KG1 (cell line): ENCODE measurements at regions not wholly inside any gene's neighbourhood (a gene's known extent, or its start where the extent isn't known, plus 50 kb on each side); places are given as distances from the start of the nearest gene placed in this dataset.
"Not testable (repeated sequence)": the region's sequence is repeated elsewhere in the genome, so short reads cannot be mapped to it uniquely, and the experiment has no call there.

ENCODE experiments used
- DNase-seq: peaks from one replicate; lab custom pipeline; 2025; lab: John Stamatoyannopoulos, UW

DNA sequence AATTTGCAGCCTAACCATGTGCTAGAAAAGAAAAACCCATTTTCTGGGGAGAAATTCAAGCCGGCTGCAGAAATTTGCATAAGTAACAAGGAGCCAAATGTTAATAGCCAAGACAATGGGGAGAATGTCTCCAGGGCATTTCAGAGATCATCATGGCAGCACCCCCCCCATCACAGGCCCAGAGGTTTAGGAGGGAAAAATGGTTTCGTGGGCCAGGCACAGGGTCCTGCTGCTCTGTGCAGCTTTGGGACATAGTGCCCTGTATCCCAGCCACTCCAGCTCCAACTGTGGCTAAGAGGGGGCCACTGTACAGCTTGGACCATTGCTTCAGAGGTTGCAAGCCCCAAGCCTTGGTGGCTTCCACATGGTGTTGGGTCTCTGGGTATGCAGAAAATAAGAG is 620.0 kb downstream of the PSAT1 start:
- not testable (repeated sequence) for DNase-seq

DNA sequence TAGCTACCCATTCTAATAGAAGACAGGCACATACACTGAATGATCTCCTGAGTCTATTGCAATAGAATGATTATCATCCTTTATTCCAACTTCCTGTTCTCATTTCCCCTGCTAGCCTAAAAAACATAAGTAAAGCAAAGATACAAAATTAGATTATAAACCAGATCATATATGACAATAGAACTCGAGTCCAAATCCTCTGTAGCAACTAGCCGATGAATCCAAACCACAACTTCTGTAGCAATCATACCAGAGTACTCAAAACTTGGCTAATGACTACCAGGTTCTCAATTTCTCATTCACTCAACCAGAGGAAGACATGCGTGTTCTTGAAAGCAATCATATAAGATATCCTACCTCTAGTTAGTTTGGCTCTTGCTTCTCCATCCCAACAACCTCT is 622.1 kb downstream of the PSAT1 start:
- DNase-seq: no peak

DNA sequence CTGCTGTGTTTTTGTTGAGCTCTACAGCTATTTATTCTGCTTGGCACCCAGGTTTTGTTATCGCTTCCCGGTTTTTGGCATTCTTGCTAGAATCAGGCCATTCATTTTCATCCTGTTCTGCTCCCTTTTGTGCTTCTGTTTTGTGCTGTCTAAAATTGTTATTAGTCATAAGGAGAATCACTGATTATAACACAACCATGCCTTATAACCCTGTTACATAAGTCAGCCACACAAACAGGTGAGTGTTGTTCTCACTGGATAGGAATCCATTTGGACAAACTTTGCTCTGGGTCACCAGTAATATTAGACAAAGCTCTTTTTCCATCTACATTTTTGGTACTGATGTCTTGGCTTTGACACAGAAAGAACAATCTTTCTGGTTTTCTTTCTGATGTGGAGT is 622.8 kb downstream of the PSAT1 start:
- no peak for DNase-seq

DNA sequence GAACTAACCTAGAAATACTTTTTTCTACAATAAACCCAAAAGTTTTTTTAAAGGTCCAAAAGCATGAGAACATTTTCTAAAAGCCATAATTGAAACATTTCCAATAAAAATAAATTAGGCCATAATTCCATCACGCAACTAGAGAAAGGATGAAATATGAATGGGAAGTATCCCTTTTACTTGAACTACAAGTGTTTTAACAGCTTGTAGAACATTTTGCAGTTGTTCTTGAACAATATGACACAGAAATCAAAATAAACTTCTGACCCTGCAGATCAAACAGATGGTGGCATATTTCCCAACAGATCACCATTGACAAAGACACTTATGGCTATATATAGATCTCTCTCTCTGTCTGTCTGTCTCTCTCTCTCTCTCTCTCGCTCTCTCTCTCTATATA is 624.4 kb downstream of the PSAT1 start:
- DNase-seq: no peak

DNA sequence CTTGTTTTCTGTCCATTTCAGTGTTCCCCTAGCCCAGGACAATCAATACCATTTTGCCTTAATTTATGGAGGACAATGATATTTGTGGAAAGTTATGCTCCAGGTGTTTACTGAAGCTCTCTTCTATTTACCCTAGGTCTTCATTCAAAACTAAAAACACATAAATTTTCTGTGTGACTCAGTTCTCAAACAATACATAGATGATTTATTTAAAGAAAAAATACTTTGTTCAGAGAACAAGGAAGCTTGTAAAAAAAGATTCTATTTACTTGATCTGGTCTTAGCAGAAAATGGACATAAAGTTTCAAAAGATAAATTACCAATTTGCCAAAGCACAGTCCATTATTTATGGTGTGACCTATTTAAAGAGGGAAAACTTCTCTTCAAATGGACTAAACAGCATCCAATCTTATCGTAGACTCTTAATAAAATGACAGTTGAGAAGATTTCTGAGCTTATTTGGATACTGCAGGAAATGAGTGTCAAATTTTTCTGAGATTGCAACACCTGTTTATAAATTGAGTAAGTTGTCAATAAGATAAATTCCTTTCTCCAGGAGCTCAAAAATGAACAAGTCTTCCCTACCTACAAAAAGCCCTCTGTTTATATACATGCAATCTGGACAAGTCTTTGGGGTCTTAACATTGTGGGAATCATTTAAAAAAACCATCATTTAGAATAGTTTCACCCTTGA is 627.2 kb downstream of the PSAT1 start:
- DNase-seq: no peak

DNA sequence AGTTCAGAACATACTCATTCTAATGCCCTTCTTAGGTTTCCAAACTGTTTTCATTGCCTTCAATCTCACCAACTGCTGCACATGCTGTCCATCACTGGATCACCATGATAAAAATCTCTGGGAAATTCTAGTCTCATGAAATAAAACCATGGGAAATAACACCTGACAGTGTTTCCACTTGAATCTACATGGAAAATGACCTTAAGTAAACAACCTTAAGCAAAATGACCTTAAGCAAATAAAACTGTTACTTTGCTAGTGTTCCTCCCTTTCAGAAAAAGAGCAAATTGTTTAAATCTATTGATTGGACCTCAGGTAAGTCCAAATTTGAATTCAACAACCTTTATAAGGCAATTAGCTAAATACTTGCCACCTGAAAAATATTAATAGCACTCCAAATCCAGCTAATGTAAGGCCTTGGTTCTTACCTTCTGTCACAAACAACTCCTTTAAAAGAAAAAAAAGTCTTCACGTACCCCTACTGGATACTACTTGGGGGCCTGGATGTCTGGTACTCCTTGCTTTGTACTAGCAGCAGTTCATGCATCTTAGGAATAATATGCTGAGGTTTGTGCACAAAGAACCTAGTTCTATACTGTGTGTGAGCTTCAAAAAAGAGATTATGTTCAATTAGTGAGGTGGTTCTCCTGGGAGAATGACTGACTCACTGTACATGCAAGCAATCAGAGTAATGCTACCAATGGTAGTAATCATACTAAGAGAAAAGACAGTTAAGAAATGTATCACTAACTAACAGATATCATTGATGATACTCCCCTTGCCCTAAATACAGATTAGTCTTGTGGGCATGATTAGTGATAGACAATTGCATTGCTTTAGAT is 630.4 kb downstream of the PSAT1 start:
- no peak for DNase-seq

DNA sequence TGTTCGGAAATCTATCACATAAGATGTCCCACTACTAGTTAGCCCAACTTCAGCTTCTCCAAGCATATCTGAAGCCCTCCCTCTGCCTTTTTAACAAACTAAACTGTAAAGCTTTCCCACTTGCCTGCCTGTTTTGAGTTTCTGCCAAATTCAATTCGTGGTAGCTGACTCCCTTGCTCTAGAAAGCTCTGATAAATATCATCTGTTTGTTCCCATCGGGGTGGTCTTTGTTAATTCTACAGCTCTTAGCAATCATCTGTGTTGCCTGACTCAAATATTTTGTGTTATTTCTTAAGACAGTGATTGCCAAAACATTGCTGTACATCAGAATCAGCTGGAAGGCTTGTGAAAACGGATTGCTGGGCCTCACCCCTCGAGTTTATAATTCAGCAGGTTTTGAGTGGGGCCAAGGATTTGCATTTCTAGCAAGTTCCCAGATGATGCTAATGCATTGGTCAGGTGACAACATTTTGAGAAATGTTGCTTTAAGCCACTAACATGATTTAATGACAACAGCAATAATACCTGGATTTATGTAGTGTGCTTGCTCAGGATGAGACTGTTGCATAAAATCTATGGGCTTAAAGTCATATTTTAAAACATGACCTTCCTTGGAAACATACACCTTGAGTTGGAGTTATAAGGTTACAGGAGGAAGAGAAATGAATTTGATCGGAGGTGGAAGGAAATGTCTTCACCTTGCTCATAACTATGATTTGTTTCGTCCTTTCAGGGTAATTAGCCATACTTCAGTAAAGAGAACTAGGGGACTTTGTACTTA is 631.9 kb downstream of the PSAT1 start:
- DNase-seq: no peak

DNA sequence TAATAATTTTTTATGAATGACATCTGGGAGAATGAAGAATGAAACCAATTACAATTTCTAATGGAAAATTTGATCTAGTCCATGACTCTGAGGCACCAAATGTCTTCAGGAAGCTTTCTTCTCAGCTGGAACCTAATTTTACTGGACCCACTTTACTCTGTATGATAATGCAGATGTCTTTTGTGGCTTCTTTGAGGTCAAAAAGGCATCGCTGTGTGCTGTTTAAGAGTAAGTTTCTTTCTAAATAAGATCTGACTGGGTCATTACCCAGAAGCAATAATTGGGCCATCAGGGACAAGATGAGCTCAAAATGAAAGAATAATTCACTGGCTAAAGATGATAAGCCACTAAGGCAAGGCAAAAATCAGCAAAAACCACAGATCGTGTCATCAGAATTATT is 633.4 kb downstream of the PSAT1 start:
- DNase-seq: no peak

DNA sequence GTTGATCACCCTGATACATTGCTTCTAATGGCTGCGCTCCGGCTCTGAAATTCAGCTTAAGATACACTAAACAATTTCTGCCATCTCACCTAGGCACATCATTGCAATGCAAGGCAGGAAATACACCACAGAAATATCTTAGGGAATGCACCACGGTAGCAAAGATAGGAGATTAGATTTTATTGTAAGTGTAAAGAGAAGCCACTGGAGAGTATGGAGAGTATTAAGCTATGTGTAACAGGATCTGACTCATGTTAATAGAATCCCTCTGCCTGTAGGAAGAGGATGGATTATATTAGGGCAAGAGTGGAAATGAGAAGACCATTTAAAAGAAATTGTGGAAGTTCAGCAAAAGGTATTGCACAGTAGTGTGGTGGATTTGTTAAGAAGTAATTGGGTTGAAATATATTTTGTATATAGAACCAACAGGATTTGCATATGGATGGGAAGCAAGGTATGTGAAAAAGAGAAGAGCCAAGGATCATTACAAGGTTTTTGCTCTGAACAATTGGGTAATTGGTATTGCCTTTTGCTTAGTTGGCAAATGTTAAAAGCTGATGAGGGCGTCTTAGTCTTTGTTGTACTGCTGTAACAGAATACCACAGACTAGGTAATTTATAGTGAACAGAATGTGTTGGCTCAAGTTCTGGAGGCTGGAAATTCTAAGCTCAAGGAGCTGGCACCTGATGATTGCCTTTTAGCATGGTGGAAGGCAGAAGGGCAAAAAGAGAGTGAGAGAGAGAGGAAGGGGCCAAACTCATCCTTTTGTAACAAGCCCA is 636.1 kb downstream of the PSAT1 start:
- DNase-seq: no peak

DNA sequence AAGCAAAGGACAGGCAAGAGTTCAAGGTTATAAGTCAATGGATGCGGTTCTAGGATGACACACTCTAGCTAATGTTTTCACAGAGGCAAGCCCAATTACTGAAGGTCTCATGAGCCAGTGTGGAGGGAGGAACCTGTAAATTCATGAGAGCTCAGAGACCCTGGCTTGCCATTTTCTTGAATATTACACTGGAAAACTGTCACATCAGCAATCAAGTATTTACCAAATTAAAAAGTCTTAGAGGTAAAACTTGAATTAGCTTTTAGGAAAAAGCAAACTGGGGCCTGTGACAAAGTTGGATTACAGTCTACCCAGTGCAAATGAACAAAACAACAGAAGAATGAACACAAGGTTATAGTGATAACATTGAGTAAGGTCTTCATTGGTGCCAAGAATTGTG is 636.9 kb upstream of the TLE4 start:
- no peak for DNase-seq

DNA sequence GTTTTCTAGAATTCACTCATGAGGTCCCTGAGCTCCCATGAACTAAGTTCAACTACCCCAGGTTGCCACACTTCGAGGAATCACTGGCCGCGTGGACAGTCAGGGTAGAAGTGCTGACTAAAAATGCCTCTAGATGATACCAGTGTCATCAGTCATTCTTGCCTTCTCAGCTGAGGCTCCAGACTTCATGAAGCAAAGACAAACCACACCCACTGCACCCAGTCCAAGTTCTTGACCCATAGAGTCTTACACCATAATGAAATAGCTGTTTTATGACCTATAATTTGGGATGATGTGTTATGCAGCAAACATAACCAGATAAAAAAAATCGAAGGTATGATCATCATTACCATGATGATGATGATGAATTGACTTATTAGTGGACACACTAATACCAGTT is 632.9 kb upstream of the TLE4 start:
- no peak for DNase-seq

DNA sequence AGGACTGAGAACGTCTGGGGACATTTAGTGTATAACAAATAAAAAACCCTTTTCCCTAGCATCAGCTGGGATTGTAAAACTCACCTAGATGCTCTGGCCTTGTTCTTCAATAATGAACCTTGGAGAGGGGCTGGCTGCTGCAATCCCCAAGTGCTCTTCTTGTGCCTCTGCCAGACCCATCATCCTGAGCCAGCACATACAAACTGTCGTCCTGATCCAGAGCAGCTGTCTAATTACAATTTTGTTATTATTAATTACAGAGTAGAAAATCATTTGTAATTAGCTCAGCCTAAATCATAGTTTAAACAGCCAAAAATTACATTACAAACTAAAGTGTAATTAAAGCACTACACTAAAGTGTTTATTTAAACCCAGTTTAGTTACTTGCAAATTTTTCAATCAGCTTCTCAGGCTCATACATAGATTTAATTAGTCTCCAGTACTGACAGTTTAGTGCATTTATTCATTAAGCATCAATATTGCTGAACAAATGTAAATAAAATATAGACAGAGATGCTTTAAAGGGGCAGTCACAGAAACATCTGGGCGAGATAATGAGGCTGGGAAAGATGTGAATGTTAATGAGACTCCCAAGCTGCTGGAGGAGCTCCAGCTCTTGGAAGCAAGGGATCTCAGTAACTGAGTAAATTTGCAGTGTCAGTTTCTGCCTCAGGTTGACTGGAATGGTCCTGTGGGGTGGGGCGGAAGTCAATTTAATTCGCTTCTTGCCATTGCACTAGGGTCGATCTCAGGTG is 632.3 kb upstream of the TLE4 start:
- DNase-seq: no peak

DNA sequence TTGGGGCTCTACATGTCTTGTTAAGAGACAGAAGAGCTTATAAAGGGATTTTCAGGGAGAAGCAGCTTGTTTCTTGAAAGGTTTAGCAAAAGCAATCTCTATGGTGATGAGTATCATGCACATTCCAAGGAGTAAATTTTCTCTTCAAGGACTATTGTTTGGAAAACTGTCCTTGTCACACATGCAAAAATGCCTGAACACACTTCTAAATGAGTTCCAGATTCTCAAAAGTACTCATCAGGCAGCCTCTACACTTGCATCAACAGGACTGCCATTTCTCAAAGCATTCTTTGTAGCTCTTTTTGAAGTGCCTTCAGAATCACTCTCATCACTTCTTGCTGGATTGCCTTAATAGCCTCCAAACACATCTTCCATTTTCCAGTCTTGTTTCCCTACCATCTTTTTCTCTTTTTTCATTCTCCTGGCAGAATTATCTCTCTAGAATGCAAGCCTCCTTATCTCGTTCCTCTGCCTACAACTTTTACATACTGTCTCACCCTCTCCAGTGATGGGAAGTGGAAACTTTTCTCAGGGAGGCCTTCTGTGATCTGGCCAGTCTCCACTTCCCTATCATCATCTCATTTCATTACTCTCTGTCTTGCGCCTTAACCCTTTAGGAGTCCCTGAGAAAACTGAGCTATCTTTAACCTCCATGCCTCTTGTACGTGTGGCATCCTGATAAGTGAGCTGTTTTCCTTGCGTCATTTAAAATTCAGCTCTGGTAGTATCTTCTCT is 631.5 kb upstream of the TLE4 start:
- no peak for DNase-seq

DNA sequence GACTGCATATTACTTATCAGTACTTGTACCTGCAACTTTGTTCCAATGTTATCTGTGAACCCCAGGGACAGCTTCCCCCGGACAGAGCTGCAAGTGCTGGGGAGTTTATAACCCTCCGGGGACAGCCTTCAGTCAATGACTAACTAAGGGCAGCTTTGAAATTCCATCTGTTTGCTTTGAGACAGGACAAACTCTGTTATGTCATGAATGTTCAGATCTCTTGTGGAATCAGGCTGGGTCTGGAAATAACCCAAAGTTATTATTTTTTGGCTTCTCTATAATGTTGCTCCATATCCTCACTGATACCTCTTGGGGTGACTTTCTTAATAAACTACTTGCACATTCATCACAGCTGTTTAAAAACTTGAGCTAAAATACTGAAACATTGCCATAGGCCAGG is 617.5 kb upstream of the TLE4 start:
- no peak for DNase-seq

DNA sequence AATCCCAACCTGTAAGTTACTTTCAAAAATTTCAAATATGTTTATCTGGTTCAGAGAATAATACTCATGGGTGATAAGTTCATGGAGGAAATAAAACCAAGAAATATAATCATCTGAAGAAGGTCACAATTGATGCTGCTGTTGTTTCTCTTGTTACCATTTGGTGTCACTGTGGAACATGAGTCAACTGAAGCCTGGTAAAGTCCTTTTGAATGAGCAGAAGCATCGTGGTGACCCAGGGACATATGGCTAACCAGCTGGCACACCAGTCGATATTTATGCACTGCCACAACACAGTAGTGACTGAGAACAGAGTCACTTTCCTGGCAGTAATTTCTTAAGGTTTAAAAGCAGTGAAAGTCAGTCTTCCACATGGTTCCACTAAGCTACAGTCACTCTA is 612.9 kb upstream of the TLE4 start:
- DNase-seq: peak; percentile 1

DNA sequence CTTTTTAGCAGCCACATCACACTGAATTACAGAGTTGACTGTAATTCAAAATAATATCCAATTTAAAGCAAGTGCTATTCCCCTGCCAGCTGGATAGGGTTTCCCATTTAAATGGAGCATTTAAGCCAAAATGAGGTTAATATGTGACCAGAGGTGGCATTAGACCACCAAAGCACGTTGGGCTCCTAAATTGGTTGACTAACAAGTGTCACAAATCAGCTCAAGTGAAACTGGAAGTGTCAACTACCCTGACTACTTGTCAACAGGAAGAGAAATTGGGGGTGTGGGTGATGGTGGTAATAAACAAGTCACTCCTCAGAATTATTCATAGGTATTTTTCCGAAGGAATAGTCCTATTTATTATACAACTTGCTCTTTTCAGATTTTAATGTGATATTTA is 609.6 kb upstream of the TLE4 start:
- DNase-seq: no peak

DNA sequence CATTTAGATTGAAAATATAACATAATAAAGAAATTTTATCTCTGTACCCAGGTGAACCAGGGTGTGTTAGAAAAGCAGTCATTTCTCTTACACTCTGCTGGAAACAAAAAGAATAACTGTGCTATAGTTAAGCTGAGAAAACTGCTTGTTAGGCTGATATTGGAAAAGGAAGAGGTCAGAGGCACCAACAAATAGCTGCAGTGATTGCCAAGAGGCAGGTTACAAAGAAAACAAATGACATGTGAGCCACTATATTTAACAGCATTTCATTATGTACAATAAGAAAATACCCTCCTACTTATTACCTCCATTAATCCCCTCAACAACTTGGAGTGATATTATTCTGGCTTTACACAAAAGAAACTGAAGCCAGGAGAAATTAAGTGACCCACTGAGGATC is 607.9 kb upstream of the TLE4 start:
- no peak for DNase-seq

DNA sequence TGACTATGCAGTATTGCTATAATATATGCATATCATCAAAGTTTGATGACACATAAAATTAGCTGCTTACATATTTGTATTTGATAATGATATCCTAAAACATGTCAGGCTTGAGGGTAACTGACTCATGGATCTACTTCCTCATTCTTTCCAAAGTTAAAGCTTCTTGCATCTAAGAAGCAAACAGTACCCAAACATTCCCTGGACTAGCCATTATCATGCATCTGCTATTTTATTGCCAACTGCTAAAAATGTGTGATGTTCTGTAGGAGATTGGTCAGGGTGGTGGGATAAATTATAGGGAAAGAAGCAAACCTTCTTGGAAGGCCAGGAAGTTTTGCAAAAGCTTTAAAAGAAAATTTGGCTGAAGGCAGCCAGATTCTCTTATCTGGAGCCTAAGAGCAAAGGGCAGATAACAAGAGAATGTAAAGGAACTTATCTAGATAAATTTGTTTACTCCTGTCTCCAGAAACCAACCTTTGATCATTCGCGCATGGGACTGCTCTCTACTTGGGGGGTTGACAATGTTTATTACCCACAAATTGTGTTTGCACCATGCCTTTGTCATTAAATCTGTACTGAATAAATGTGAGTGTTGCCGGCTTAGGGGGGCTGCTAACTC is 604.1 kb upstream of the TLE4 start:
- DNase-seq: no peak

DNA sequence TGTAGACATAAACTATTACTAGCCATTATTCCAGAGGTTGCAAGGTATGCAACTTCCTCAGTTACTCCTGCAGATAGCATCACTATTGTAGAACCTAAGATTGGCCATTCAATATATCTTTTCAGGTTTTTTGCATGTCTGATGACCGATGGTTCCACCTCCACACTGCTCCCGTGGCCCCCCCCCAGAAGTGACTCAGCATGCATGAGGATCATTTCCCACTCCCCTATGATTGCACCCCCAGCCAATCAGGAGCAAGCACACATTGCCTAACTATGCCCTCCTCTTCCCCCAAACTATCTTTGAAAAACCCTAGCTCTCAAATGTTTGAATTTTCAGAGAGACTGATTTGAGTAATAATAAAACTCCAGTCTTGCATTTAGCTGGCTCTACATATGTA is 601.4 kb upstream of the TLE4 start:
- DNase-seq: no peak

DNA sequence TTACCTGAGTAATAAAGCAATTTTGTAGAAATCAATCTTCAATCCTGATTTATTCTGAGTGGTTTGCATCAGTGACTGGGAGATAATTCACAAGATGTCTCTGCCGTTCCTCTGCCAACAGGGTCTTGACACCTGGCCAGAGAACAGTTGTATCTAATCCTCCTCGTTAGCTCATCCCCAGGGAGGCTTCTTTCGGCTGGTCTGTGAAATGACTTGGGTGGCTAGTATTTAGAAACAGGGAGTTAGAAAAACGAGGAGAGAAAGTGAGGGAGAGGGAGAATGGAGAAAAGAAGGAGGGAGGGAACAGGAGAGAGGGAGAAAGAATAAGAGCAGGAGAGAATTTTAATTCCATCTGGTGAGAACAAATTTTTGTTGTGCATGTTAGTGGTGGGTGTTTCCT is 600.2 kb upstream of the TLE4 start:
- DNase-seq: no peak
